C4-2B (cell line): ENCODE measurements at regions not wholly inside any gene's neighbourhood (a gene's known extent, or its start where the extent isn't known, plus 50 kb on each side); places are given as distances from the start of the nearest gene placed in this dataset.
"Not testable (repeated sequence)": the region's sequence is repeated elsewhere in the genome, so short reads cannot be mapped to it uniquely, and the experiment has no call there.

Experiments
- H3K27ac ChIP-seq: fragments of 450-650 bp; 2 replicates; pipeline ENCODE4 v1.5.1; 2017
- ZFX ChIP-seq: fragments of 450-650 bp; IDR thresholded peaks from 2 replicates; pipeline ENCODE4 v1.6.1; 2017
- TF ChIP-seq, protein P1 (sequence below): fragments of 450-650 bp; conservative IDR thresholded peaks from 2 replicates; pipeline ENCODE4 v1.5.1; 2017; ENCODE audit warnings: mild to moderate bottlenecking

- TF ChIP-seq ZFX: no peak
- TF ChIP-seq, protein P1, sequence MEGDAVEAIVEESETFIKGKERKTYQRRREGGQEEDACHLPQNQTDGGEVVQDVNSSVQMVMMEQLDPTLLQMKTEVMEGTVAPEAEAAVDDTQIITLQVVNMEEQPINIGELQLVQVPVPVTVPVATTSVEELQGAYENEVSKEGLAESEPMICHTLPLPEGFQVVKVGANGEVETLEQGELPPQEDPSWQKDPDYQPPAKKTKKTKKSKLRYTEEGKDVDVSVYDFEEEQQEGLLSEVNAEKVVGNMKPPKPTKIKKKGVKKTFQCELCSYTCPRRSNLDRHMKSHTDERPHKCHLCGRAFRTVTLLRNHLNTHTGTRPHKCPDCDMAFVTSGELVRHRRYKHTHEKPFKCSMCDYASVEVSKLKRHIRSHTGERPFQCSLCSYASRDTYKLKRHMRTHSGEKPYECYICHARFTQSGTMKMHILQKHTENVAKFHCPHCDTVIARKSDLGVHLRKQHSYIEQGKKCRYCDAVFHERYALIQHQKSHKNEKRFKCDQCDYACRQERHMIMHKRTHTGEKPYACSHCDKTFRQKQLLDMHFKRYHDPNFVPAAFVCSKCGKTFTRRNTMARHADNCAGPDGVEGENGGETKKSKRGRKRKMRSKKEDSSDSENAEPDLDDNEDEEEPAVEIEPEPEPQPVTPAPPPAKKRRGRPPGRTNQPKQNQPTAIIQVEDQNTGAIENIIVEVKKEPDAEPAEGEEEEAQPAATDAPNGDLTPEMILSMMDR: no peak
- H3K27ac ChIP-seq: no peak overlapping the region
These were observed 502.1 kb upstream of the TMEFF2 start for GRCh38 chr2:192696857-192697256.

DNA sequence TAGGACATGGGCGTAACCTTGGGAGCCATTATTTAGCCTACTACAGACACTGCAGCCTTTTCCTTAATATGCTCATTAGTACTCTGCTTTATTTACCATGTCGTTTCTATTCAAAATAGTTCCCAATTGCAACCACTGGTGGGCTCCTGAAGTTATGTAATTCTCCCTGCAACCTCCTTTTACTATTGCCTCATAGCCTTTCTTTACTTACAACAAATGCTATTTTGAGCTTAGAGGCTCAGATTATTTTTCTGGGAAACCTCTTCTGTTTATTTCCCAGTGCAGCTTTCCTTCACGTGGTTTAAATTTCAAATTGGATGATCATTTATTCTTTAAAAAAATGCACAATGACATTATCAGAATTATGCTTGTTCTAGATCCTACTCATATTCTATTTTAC, 492.3 kb upstream of the TMEFF2 start:
- TF ChIP-seq, protein P1: no peak
- no peak for TF ChIP-seq ZFX
- no peak overlapping the region for H3K27ac ChIP-seq

DNA sequence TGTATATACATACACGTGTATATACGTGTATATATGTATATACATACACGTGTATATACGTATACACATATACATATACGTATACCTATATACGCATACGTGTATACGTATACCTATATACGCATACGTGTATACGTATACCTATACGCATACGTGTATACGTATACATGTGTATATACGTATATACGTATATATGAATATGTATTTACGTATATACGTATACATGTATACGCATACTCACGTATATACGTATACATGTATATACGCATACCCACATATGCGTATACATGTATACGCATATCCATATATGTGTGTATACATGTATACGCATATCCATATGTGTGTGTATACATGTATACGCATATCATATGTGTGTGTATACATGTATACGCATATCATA, 487.8 kb upstream of the TMEFF2 start:
- H3K27ac ChIP-seq: not testable (repeated sequence)

DNA sequence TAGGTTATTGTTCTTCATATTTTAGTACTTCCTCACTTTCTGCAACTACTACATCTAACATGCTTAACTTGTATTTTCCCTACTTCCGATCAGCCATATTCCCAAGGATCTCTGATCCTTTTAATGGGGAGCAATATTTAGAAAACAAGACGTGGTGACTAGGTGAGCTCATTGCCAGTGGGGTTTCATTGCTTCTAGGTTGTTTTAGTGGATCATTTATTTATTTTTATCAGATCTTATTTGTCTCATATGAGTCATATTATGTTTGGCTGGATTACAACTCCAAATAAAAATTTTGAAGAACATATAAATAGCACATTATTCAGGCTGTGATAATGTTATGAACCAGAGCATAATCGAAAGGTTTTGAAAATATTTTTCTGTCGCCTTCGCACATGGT, 480.9 kb upstream of the TMEFF2 start:
- H3K27ac ChIP-seq: no peak overlapping the region

GRCh38 chr2:192669505-192670091, 474.9 kb upstream of the TMEFF2 start:
- H3K27ac ChIP-seq: no peak overlapping the region
- TF ChIP-seq, protein P1: no peak
- no peak for TF ChIP-seq ZFX

More for the DNA sequence above, 480.9 kb upstream of the TMEFF2 start:
- TF ChIP-seq, protein P1: no peak
- TF ChIP-seq ZFX: no peak

DNA sequence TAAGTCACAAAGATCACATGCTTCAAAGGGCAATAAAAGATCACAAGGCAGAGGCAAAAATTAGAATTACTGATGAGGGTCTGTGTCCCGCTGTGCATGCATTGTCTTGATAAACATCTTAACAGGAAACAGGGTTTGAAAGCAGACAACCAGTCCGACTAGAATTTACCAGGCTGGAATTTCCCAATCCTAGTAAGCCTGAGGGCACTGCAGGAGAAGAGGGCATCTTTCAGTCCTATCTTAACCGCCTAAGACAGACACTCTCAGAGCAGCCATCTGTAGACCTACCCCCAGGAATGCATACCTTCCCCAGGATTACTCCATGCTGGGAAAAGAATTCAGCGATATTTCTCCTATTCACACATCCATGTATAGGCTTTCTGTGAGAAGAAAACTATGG, 465.8 kb upstream of the TMEFF2 start:
- H3K27ac ChIP-seq: not testable (repeated sequence)

- no peak overlapping the region for H3K27ac ChIP-seq
- no peak for TF ChIP-seq ZFX
- TF ChIP-seq, protein P1: no peak
These were observed 462.6 kb upstream of the TMEFF2 start for GRCh38 chr2:192657362-192657761.

- H3K27ac ChIP-seq: no peak overlapping the region
- no peak for TF ChIP-seq ZFX
- TF ChIP-seq, protein P1: no peak
These were observed 461.2 kb upstream of the TMEFF2 start for GRCh38 chr2:192655916-192656315.
